ENCODE measurements at regions not wholly inside any gene's neighbourhood (a gene's known extent, or its start where the extent isn't known, plus 50 kb on each side); places are given as distances from the start of the nearest gene placed in this dataset.

- TF ChIP-seq CTCF (IDR thresholded peaks at IDR 0.05; ENCODE audit: insufficient read depth, low read depth, low read length) (no peak), EZH2 (IDR thresholded peaks at IDR 0.05; ENCODE audit: insufficient read depth, low read length) (no peak)
Measured at GRCh38 chr2:186911551-186912085, 62.6 kb upstream of the ZSWIM2 start.
